GM21423 (cell line): ENCODE measurements at regions not wholly inside any gene's neighbourhood (a gene's known extent, or its start where the extent isn't known, plus 50 kb on each side); places are given as distances from the start of the nearest gene placed in this dataset.
"Not testable (repeated sequence)": the region's sequence is repeated elsewhere in the genome, so short reads cannot be mapped to it uniquely, and the experiment has no call there.

Experiments
- ATAC-seq: cut with Tn5 transposase; IDR thresholded peaks from one replicate; pipeline ENCODE4 v1.9.1; 2021; ENCODE audit warnings: mild to moderate bottlenecking, moderate library complexity; ENCODE audit not compliant: unreplicated experiment

DNA sequence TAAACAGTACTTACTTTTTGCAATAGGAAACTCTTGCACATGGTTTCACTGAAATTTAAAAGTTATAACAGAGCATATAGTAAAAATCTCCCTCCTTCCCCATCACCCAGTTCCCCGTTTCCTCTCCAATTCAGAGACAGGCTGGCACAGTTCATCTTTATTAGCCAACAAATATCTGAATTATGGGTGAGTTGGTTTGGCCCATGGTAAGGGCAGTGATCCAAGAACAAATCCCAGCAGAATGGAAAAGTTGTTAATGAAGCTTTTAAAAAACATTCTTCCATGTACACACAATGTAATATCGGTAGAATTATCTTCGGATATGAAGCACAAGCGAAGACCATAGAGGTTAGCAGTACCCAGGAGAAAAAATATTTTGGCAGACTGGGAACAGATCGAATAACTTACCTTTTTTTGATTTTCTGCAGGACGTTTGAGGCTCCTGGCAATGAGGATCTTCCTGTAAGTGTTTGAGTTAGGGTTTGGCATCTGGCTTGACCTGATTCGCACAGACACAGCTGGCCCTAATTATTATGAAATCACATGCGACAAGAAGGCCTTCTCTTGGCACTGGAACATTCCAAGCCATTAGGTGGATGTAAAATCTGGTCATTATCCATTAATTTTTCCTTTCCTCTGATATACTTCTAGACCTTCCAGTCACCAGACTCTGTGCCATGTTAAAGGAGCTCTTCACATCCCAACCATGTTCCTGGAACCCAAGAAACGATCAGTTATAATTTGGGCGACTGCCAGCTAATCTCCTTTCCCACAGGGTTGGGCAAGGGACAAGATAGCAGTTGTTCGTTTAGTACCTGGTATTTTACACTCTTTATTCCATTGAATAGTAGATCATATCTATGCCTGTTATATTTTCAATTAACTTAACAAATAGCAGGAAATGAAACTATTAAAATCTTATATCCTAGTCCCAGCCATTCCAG is 139.4 kb upstream of the TSC22D1 start:
- no peak for ATAC-seq

DNA sequence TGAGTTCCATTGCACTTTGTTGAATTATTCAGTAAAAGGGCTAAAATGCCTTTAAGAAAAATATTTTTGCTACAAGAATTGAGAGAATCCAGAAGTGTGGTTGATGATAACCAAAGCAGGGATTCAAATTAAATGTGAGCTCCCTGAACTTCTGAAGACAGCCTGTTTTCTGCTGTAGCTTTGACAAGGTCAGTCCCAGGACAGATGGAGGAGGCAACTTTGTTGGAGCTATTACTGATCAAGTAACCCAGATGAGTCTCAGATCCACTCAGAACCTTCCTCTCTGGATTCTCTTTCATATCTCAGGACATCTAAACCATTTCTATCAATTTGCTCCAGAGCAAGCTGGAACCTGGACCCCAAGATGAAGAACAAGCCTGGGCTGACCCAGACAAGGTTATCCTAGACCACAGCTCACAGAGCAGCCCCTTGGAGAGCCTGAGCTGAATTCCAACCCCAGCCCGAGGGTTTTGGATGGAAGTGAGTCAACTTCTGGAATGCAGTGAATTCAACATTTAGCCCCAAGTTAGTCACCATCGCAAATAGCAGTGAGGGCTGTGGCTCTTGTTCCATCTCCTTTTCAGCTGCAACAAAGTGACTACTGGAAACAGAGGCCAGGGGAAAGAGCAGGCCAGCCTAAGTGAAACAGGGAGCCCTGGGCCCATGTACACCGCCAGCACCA is 137.8 kb upstream of the TSC22D1 start:
- ATAC-seq, result no peak

DNA sequence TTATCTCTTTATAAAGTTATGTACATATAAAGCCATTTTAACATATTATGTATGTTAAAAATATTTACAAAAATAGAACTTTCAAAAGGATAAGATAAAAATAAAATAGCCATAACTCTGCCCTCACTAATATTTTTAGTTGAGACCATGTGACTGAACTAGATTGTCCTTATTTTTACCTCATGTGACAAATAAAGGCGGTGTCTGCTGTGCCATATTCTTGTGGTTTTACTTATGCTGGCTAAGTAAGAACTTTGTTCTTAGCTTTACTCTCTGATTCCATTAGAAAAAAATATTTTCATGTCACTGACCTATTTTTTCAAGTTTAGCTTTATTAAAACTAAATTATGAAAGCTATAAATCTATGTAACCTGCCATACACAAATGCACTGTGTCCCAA is 135.6 kb upstream of the TSC22D1 start:
- no peak for ATAC-seq

DNA sequence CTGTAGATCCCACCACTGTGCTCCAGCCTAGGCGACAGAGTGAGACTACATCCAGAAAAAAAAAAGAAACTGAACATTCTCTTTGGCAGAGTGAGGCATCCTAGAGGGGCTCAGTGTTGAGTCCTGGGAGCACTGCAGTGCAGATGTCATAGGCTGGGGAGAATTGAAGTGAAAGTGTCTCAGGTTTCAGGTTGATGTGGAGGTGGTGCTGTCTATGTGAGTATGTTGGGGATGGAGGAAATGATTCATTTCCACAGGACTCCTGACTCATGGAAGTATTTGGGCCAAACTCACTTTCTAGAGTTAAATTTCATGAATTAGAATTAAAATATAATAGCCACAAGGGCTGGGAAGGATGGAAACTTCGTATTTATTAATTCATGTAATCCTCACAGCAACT is 134.4 kb upstream of the TSC22D1 start:
- no peak for ATAC-seq

DNA sequence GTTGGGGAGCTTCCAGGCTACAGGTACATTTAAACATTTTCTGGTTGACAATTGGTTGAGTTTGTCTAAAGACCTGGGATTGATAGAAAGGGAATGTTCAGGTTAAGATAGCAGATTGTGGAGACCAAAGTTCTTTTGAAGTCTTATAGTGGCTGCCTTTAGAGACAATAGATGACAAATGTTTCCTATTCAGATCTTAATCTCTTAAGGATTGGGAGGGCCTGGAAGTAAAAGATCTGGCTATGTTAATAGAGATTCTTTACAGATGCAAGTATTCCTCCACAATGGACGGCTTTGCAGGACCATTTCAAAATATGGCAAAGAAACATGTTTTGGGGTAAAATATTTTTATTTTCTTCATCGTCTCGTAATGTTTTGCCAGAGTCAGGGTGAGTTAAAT is 128.7 kb upstream of the TSC22D1 start:
- ATAC-seq, result not testable (repeated sequence)

DNA sequence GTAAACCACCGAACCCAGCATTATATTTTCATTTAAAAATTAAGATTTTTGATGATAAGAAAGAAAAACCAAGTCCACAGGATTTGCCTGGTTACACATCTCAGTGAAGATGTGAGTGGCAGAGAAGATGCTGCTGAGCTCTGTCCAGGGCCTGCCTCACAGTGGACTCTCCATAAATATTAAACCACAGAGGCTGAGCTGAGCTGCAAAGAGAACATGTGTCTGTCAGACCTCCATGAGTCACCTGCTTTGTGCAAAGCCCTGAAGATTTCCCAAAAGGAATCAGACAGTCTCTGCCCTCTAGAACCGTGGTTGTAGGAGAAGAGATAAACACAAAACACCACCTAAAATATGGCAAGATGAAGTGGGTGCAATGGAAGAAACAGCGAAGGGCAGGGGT is 127.2 kb upstream of the TSC22D1 start:
- no peak for ATAC-seq

DNA sequence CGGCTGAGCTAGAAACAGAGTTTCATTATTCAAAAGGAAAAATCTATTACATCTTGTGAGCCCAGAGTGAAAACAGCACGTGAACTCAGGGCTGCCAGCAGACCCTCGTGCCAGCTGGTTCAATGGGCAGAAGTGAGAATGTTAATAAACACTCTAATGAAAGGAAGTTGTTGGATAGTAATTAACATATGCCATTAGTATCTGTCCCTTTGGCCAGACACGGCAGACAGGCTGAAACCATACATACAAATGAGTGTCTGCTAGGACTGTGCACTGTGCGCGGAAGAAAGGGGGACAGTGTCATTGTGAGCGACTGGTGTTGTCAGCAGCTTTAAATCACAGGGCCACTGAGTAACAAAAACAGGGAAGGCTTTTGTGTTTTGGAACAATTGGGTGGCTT is 121.9 kb upstream of the TSC22D1 start:
- no peak for ATAC-seq

DNA sequence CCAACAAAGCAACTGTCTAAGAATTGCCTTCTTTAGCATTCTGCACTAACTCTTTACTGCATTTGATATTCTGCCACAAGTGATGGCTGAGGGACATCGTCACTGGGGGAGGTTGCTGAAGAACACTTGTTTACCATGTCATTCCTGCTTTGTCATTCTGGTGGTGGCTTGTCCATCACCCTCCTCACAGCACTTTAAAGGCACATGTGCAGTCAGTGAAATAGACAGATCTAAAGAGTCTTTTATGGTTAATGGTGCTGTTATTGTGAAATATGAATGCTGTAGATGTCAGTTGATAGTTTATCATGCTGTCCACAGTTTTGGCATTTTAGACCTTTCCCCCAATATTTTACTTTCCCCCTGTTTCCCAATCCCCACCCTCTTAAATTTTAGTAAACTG is 120.9 kb upstream of the TSC22D1 start:
- ATAC-seq, result no peak

DNA sequence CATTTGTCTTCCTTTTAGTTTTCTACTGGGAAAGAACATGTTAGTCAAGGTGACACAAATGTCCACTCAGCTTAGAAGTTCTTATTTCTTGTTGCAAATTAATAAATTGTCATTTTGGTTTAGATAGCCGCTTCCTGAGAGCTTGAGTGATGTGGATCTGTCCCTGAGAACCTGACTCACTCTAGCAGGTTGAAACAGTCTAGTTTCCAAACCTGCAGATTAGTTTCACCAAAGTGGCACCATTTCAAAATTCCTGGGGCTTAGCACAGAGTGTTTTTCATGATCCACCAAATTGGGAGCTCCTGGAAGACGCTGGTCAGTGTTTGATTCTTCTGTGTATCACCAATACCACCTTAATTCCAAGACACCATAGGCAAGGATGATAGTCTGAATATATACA is 119.4 kb upstream of the TSC22D1 start:
- no peak for ATAC-seq

DNA sequence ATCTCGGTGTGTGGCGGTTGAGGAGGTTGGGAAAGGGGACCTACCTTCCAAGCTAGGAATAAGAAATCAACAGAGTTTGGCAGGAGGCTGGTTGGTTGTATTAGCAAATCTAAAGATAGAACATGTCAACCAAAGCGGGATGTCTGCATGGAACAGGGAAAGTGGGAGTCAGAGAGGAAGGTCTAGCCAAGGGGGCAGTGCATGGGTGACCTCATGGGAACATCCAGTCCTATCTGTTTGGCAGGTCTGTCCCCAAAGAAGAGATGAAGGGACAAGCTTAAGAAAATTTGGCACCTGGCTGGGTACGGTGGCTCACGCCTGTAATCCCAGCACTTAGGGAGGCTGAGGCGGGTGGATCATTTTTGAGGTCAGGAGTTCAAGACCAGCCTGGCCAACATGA is 118.7 kb upstream of the TSC22D1 start:
- no peak for ATAC-seq

DNA sequence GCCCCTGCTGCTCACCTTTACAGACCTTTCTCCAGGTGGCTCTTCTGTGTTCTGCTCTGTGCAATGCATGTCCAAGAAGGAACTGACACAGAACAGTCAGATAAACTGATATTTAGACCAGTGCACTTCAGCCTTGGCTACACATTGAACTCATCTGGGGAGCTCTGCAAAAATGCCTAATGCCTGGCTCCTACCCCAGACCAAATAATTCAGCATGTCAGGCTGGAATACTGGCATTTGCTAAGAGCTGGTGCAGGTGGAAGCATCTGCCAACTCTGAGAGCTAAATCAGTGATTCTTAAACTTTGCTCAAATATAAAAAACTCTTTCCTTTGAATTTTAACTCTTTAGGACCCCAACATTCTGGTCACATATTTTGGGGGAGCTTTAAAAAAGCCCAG is 118.2 kb upstream of the TSC22D1 start:
- no peak for ATAC-seq

DNA sequence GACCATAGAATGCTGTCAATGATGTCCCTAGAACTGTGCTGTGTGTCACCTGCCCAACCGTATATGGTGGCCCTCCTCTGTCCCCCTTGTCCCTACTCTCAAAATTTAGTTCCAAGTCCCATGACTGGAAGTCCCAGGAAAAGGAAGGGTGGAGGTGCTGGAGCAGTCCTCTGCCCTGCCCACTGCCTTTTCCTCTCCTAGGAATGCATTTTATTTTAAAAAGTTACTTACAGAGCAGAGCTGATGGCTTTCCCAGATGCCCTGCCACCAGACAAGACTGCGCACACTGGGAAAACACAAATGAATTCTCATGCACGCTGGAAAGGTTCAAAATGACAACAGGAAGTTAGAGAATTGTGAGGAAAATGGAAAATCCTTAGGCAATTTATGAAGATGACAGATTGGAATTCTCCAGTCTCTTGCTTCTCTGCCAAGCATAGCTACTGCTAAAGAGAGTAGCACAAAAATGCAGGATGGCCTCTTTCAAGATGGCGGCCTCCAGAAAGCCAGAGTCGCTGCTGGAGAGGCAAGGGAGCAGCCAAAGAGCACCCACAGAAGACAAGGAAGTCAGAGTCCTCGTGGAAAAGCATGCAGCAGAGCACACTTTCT is 117.1 kb upstream of the TSC22D1 start:
- no peak for ATAC-seq

DNA sequence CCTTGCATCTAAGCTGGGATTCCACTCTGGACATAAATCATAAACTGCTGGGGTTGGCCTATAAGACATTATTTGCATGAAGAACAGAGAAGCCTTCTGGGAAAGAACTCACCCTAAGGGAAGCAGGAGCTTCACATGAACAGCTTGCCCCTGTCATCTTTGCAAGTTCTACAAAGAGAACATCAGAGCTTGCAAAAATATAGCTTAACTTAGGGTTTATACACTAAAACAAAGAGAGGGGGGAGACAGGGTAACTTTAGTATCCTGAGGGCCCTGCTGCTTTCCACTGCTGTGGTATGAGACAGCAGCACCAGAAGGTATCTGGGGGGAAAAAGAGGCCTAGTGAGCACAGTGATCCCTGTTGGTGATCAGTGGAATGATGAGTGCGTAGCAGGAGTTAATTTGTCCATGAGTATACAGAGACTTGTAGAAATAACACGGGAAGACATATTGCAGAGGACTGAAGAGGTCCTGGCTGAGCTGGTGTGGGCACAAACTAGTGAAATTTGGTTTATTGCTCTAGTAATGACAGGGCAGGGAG is 116.1 kb upstream of the TSC22D1 start:
- no peak for ATAC-seq

DNA sequence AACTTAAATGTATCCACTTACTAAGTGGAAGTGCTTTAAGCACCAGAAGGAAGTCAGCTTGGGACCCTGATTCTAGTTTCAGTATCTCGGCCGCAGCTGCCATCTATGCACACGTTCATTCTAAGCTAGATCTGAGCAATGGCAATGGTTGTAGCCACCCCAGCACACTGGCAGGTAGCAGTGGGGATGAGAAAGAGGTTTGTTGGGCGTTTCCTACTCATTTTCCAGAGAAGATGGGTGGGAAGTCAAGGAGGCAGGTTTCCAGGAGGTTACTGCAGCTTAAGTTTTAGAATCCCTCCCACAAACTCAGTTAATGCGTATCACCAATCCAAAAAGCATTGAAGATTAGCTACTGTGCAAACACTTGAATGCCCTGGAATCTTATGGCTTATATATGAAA is 114.2 kb upstream of the TSC22D1 start:
- ATAC-seq, result no peak

DNA sequence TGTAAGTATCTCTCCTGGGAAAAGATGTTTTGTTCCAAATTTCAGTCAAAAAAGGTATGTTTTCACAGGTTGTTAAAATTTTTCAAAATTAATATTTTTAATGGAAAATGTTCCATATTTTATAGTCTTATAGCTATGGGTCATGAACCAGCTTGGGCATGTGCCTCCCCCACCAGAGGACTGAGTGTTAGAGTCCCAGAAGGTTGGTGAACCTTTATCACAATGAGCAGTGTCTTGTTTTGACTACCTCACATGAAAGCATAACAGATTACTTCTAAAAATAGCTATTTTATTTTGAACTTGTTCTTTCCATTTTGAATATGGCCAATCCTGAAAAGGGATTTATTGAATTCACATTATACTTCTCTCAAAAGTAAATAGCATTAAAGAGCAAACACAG is 112.5 kb upstream of the TSC22D1 start:
- ATAC-seq, result no peak

DNA sequence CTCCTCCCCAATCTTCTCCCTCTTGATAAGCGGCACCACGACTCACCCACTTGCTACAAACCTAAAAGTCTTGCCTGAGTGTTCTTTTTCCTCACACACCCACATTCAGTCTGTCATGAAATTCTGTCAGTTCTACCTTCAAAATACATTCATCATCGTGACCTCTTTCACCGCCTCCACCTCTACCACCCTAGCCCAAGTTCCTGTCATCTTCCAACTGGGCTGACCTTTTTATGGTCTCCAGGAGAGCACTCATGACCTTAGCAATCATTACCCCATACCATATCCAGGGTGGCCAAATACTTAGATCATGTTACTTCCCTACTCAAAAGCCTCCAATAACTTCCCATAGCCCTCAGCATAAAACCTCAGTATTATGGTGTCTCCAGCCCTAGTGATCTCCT is 110.4 kb upstream of the TSC22D1 start:
- no peak for ATAC-seq

DNA sequence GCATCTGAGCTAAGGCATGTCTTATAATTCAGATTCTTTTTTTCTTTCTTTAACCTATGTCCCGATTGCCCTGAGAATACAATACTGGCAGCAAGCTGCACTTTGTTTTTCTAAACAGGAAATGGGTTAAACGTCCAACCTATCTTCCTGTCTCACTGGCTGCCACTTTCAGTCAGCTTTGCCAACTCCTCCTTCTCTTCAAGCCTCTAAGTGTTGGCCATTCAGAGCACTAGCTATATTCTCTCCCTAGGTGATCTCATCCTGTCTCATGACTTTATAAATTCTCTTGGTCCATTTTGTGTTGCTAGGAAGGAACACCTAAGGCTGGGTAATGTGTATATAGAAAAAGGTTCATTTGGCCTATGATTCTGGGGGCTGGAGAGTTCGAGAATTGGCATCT is 109.5 kb upstream of the TSC22D1 start:
- ATAC-seq, result no peak

DNA sequence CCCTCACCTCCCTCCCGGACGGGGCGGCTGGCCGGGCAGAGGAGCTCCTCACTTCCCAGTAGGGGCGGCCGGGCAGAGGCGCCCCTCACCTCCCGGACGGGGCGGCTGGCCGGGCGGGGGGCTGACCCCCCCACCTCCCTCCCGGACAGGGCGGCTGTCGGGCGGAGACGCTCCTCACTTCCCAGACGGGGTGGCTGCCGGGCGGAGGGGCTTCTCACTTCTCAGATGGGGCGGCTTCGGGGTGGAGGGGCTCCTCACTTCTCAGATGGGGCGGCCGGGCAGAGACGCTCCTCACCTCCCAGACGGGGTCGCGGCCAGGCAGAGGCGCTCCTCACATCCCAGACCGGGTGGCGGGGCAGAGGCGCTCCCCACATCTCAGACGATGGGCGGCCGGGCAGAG is 106.3 kb upstream of the TSC22D1 start:
- ATAC-seq, result not testable (repeated sequence)

DNA sequence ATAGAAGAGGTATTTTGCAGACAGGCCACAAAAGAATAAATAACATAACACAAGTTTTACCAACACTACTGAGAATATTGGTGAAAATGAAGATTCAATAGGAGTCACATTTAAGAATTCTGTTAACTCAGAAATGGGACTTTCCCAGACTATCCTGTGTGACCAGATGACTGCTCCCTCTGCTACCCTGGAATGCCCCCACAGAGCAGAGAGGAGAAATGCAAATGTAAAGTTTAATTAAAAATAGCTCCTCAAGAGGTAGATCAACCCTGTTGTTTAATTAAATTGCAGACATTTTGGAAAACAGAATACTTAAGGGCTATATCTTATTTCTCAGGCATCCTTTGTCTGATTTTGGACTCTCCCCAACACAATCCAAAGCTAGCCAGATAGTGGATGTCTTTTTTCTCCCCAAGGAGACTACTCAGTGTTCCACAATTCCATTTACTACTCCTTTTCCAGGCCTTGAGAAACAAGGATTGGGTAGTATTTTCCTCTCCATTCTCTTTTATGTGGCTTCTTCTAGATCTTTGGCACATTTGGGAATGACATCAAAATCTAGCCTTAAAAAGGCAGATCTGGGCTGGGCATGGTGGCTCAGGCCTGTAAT is 104.7 kb upstream of the TSC22D1 start:
- ATAC-seq, result no peak

DNA sequence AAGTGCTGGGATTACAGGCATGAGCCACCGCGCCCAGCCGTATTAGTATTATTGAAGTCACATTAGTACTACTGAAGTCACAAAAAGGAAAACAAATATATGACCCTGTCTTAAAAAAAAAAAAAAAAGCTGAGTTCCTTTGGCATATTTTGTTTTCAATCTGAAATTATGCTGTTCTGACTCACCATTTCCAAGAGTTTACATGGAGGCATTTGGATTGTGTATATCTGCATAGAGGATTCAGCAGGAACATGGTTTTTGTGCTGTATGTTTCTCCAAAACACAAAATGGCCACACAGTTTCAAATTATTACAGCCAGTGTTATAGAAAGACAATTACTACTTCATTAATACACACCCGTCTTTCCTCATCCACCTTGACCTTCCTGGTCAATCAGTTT is 103.5 kb upstream of the TSC22D1 start:
- ATAC-seq, result no peak

DNA sequence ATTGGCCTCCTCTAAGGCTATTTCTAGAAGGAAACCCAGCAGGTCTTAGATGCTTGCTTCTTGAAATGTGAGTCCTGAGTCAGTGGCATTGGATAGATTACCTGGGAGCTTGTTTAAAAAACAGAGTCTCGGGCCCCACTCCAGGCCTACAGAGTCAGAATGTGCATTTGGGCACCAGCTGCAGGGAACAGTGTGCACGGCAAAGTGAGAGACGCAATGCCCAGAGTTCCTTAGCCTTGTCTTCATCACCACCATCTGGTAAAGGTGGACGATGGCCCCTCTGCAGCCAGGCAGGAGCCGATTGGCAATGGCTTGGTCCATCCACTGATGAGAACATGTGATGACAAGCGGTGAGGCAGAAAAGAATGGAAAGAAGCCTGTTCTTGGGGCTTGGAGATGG is 102.1 kb upstream of the TSC22D1 start:
- no peak for ATAC-seq
